ENCODE measurements at regions not wholly inside any gene's neighbourhood (a gene's known extent, or its start where the extent isn't known, plus 50 kb on each side); places are given as distances from the start of the nearest gene placed in this dataset.

GRCh38 chr3:150312018-150312657 is 96.0 kb upstream of the TSC22D2 start:
- ChIA-PET CTCF (interaction anchor here (0.6 to 1.8 kb wide), 4 partner anchors 10 to 944 kb away, joined by 3 to 7 read pairs (median 4); no protein-coding TSS in a partner anchor), POLR2A (no interaction called here)
- peak; percentile 12 for TF ChIP-seq CTCF (IDR thresholded peaks at IDR 0.05; ENCODE audit: control extremely low read depth, extremely low read depth, low read depth, missing control alignments)
- DNase-seq (ENCODE audit: extremely low spot score): no peak

DNA sequence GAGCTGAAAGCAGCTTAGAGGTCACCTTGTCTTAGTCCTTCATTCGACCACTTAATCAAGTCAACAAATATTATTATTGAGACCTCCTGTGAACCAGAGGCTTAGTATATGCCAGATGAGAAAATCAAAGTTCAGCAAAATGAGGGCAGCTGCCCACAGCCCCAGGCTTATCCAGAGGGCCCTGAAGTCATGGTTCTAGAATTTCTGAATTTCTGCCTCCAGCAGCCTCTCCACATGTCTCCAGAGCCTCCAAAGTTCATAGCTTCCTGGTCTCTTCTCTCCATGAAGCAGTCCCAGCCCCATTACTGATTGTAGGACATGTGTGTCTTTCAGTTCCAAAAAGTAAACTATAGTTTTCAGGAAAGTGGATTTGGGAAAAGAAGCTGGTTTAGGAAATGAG is 96.9 kb upstream of the TSC22D2 start:
- TF ChIP-seq CTCF (IDR thresholded peaks at IDR 0.05; ENCODE audit: control extremely low read depth, extremely low read depth, low read depth, missing control alignments): no peak
- DNase-seq (ENCODE audit: extremely low spot score): no peak
- POLR2A ChIA-PET: no interaction called here
- CTCF ChIA-PET: interaction anchor here (0.8 to 2.1 kb wide), 4 partner anchors 10 to 179 kb away, joined by 3 to 12 read pairs (median 4); no protein-coding TSS in a partner anchor

DNA sequence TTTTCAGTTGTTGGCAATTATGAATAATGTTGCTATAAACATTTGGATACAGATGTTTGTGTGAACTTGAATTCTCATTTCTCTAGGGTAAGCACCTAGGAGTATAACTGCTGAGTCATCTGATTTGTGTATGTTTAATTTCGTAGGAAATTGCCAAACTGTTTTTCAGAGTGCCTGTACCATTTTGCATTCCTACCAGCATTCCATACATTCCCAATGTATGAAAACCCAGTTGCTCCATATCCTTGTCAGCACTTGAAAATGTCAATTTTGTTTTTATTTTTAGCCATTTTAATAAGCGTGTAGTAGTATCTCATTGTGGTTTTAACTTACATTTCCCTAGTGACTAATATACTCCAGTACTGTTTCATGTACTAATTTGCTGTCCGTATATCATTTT is 98.5 kb upstream of the TSC22D2 start:
- POLR2A ChIA-PET: no interaction called here
- no peak for DNase-seq (ENCODE audit: extremely low spot score)
- CTCF ChIA-PET: interaction anchor here (2.1 kb wide), 1 partner anchor 12 kb away, joined by 12 read pairs; no protein-coding TSS in a partner anchor
- TF ChIP-seq CTCF (IDR thresholded peaks at IDR 0.05; ENCODE audit: control extremely low read depth, extremely low read depth, low read depth, missing control alignments): no peak

DNA sequence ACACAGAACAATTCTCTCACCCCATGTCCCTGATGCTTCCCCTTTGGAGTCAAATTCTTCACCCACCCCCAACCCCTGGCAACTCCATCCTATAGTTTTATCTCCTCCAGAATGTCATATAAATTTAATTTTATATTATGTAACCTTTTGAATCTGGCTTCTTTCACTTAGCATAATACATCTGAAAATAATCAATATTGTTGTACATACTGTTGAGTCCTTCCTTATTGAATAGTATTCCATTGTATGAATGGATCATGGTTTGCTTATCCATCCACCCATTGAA is 98.9 kb upstream of the TSC22D2 start:
- POLR2A ChIA-PET: no interaction called here
- CTCF ChIA-PET: no interaction called here
- no peak for DNase-seq (ENCODE audit: extremely low spot score)
- TF ChIP-seq CTCF (IDR thresholded peaks at IDR 0.05; ENCODE audit: control extremely low read depth, extremely low read depth, low read depth, missing control alignments): no peak

DNA sequence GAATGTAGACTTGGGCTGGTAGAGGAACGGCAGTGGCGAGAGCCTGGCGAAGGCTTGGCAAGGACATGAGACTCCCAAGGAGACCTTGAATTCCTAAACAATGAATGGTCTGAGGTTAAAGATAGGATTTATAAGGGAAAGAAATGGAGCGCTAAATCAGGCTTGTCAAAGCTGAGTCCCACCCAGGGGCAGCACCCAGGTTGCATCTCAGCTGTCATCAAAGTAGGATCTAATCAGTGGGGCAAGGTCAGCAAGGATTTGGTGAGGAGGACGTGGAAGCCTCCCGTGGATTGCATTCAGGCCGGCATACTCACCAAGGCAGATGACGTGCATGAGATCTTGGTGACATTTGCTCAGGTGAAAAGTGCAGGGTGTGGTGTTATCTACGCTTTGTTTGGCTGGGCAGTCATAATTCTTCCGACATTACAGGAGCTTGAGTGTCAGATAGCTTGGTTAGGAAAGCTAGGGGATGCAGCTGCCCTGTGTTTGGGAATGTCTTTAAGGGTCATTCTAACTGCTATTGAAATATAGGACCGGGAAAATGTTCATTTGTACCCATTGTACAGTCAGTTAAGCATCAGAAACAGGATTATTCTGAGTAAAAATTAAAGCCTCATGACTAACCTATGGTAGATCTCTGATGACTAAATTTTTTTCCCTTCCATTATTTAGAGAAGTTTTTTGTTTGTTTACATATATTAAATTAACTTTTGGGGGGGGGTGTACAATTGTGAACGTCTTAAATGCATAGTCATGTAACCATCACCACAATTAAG is 99.4 kb upstream of the TSC22D2 start:
- ChIA-PET POLR2A (no interaction called here), CTCF (interaction anchor here (1.4 to 2.5 kb wide), 2 partner anchors 11 to 187 kb away, joined by 5 to 11 read pairs; no protein-coding TSS in a partner anchor)
- TF ChIP-seq CTCF (IDR thresholded peaks at IDR 0.05; ENCODE audit: control extremely low read depth, extremely low read depth, low read depth, missing control alignments): no peak
- no peak for DNase-seq (ENCODE audit: extremely low spot score)

DNA sequence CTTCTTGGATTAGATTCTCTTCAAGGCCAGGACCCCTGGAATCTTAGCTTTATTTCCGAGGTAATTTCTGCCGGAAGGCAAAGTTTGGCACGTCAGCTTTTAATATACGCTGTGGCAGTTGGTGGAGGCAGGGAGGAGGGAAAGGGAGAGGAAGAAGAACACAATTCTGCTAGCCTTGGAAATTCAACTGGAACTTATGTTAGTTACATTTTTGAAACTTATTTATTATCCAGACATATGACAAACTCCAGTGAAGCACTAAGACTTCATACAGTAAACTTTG is 100.1 kb upstream of the TSC22D2 start:
- DNase-seq (ENCODE audit: extremely low spot score): no peak
- ChIA-PET POLR2A (no interaction called here), CTCF (interaction anchor here (1.0 to 2.5 kb wide), 3 partner anchors 11 to 187 kb away, joined by 3 to 11 read pairs (median 5); no protein-coding TSS in a partner anchor)
- TF ChIP-seq CTCF (IDR thresholded peaks at IDR 0.05; ENCODE audit: control extremely low read depth, extremely low read depth, low read depth, missing control alignments): no peak
